Spleen (tissue), 11 donors: ENCODE measurements at regions not wholly inside any gene's neighbourhood (a gene's known extent, or its start where the extent isn't known, plus 50 kb on each side); places are given as distances from the start of the nearest gene placed in this dataset.

ENCODE experiments used
- DNase-seq: peaks from one replicate; pipeline ENCODE4 v3.0.0-alpha.2; 2020
- H3K27ac ChIP-seq, 8 donors: fragments of 200-600 bp; sonication (generic) in 7 of 8; 1 replicate in 4 of 8; 2 replicates in 4 of 8; pipeline versions ENCODE4 v1.5.0 to v1.8.0; 2016 to 2021; ENCODE audit warnings: inconsistent platforms in 4 of 8, mild to moderate bottlenecking in 4 of 8, moderate library complexity in 1 of 8
- H3K27me3 ChIP-seq, 7 donors: fragments of 200-600 bp; sonication (generic) in 6 of 7; replicated peaks in 1 of 7; 1 replicate in 4 of 7; 2 replicates in 3 of 7; pipeline versions ENCODE4 v1.5.0 to v1.8.0; 2016 to 2021; ENCODE audit warnings: inconsistent platforms in 3 of 7, mild to moderate bottlenecking in 1 of 7
- H3K36me3 ChIP-seq, 6 donors: fragments of 200-600 bp; sonication (generic) in 5 of 6; 1 replicate in 4 of 6; 2 replicates in 2 of 6; pipeline versions ENCODE4 v1.5.0 to v1.8.0; 2016 to 2021; ENCODE audit warnings: inconsistent platforms in 2 of 6
- H3K4me1 ChIP-seq, 6 donors: fragments of 200-600 bp; sonication (generic) in 5 of 6; 1 replicate in 3 of 6; 2 replicates in 3 of 6; pipeline versions ENCODE4 v1.5.0 to v1.8.0; 2016 to 2021; ENCODE audit warnings: inconsistent platforms in 3 of 6
- H3K4me3 ChIP-seq, 8 donors: fragments of 200-600 bp; sonication (generic) in 7 of 8; 1 replicate in 4 of 8; 2 replicates in 4 of 8; pipeline versions ENCODE4 v1.5.0 to v1.8.0; 2016 to 2021; ENCODE audit warnings: inconsistent platforms in 4 of 8, mild to moderate bottlenecking in 4 of 8, moderate library complexity in 2 of 8
- H3K9me3 ChIP-seq, 8 donors: fragments of 200-600 bp; sonication (generic) in 7 of 8; 1 replicate in 4 of 8; 2 replicates in 4 of 8; pipeline versions ENCODE4 v1.5.0 to v1.8.0; 2016 to 2021; ENCODE audit warnings: inconsistent platforms in 4 of 8
- POLR2A ChIP-seq, 3 donors: fragments of 450-650 bp; IDR thresholded peaks; one replicate each; pipeline ENCODE4 v1.5.1; 2017; ENCODE audit warnings: antibody characterized with exemption in 3 of 3, mild to moderate bottlenecking in 1 of 3
- POLR2AphosphoS5 ChIP-seq, 3 donors: sonication (generic); formaldehyde crosslinking; IDR thresholded peaks; one replicate each; pipeline ENCODE4 v1.5.1; 2017; ENCODE audit warnings: antibody characterized with exemption in 3 of 3
- whole genome bisulfite sequencing, 5 donors: extraction: QIAGEN DNeasy Blood & Tissue Kit in 3 of 5; methylation state at CpG; one replicate each; pipeline versions ENCODE4 v1.1.5 to v1.1.7; 2013 to 2018; 5-methylcytosine and 5-hydroxymethylcytosine counted together
- intact Hi-C: fragments of 100-400 bp; cut with DNase I; formaldehyde crosslinking; loops from one replicate; pipeline ENCODE4 v1.15.0; 2023; ENCODE audit warnings: low total_unique reads
- TF ChIP-seq, protein P1 (sequence below), 11 experiments: fragments of 200-600 bp in 7 of 11; fragments of 450-650 bp in 4 of 11; sonication (generic) in 4 of 11; IDR thresholded peaks in 8 of 11; conservative IDR thresholded peaks in 3 of 11; 1 replicate in 7 of 11; 2 replicates in 4 of 11; pipeline versions ENCODE4 v1.4.0 to v1.8.0; 2016 to 2021; ENCODE audit warnings: antibody characterized with exemption in 11 of 11, inconsistent platforms in 4 of 11, mild to moderate bottlenecking in 1 of 11
- donor health status: healthy with polysubstance abuse.
- donor health status: DM: no; HTN: no; CAD: no; lungs with moderate emphysema.
- donor health status: DM: no; HTN: no; CAD: no.
- donor health status: Bipolar disorder and iron deficiency.
- donor health status: healthy.
- donor health status: DM: no; HTN: no; CAD: no.
- donor health status: DM: yes; HTN: yes; CAD: no.

- no peaks in the 10 kb centered on the region for H3K27me3 ChIP-seq
- DNase-seq = no peak
- no peaks in the 10 kb centered on the region for H3K36me3 ChIP-seq
- H3K9me3 ChIP-seq = no peaks in the 10 kb centered on the region
- no peak overlapping the region for H3K4me3 ChIP-seq
- intact Hi-C loops = no loop called here
- 63 to 77% (median 75%) methylated on average over 1 of the region's 1 CpG for WGBS, 5 donors
- TF ChIP-seq POLR2A (IDR thresholded peaks at IDR 0.05) (no peak), POLR2AphosphoS5 (IDR thresholded peaks at IDR 0.05) (no peak)
- TF ChIP-seq, protein P1, sequence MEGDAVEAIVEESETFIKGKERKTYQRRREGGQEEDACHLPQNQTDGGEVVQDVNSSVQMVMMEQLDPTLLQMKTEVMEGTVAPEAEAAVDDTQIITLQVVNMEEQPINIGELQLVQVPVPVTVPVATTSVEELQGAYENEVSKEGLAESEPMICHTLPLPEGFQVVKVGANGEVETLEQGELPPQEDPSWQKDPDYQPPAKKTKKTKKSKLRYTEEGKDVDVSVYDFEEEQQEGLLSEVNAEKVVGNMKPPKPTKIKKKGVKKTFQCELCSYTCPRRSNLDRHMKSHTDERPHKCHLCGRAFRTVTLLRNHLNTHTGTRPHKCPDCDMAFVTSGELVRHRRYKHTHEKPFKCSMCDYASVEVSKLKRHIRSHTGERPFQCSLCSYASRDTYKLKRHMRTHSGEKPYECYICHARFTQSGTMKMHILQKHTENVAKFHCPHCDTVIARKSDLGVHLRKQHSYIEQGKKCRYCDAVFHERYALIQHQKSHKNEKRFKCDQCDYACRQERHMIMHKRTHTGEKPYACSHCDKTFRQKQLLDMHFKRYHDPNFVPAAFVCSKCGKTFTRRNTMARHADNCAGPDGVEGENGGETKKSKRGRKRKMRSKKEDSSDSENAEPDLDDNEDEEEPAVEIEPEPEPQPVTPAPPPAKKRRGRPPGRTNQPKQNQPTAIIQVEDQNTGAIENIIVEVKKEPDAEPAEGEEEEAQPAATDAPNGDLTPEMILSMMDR (IDR thresholded peaks at IDR 0.05 in 8 of 11, conservative IDR thresholded peaks at IDR 0.05 in 3 of 11) = no peak
- no peak overlapping the region for H3K27ac ChIP-seq
- no peaks in the 10 kb centered on the region for H3K4me1 ChIP-seq
Measured at GRCh38 chr3:152978152-152978551, 143.2 kb downstream of the P2RY1 start.

- intact Hi-C loops = no loop called here
- no peak for TF ChIP-seq POLR2AphosphoS5 (IDR thresholded peaks at IDR 0.05)
- TF ChIP-seq POLR2A (IDR thresholded peaks at IDR 0.05) = no peak
- TF ChIP-seq, protein P1 (IDR thresholded peaks at IDR 0.05 in 8 of 11, conservative IDR thresholded peaks at IDR 0.05 in 3 of 11) = no peak
- Histone ChIP-seq H3K27me3 (no peaks in the 10 kb centered on the region), H3K9me3 (no peaks in the 10 kb centered on the region), H3K27ac (no peak overlapping the region), H3K4me3 (no peak overlapping the region), H3K4me1 (no peaks in the 10 kb centered on the region), H3K36me3 (no peaks in the 10 kb centered on the region)
- DNase-seq = no peak
- 86 to 94% (median 91%) methylated on average over 2 of the region's 2 CpGs for WGBS, 5 donors
Measured at GRCh38 chr3:152997526-152997925, 162.6 kb downstream of the P2RY1 start.

- TF ChIP-seq POLR2AphosphoS5 (IDR thresholded peaks at IDR 0.05) (no peak), POLR2A (IDR thresholded peaks at IDR 0.05) (no peak)
- TF ChIP-seq, protein P1 (IDR thresholded peaks at IDR 0.05 in 8 of 11, conservative IDR thresholded peaks at IDR 0.05 in 3 of 11) = no peak
- H3K9me3 ChIP-seq = no peaks in the 10 kb centered on the region
Measured at GRCh38 chr3:152998591-152998990, 163.4 kb upstream of the RAP2B start.

GRCh38 chr3:153000325-153000724, 161.7 kb upstream of the RAP2B start:
- DNase-seq = no peak

More at GRCh38 chr3:152998591-152998990, 163.4 kb upstream of the RAP2B start:
- WGBS, 5 donors = 83 to 92% (median 90%) methylated on average over 4 of the region's 4 CpGs
- no peaks in the 10 kb centered on the region for H3K27me3 ChIP-seq
- DNase-seq = no peak
- H3K36me3 ChIP-seq = no peaks in the 10 kb centered on the region
- H3K4me3 ChIP-seq = no peak overlapping the region
- no peak overlapping the region for H3K27ac ChIP-seq
- no peaks in the 10 kb centered on the region for H3K4me1 ChIP-seq
- intact Hi-C loops = no loop called here

More at GRCh38 chr3:153000325-153000724, 161.7 kb upstream of the RAP2B start:
- Histone ChIP-seq H3K4me1 (no peaks in the 10 kb centered on the region), H3K36me3 (no peaks in the 10 kb centered on the region), H3K4me3 (no peak overlapping the region), H3K9me3 (no peaks in the 10 kb centered on the region), H3K27ac (no peak overlapping the region), H3K27me3 (no peaks in the 10 kb centered on the region)
- TF ChIP-seq POLR2AphosphoS5 (IDR thresholded peaks at IDR 0.05) (no peak), POLR2A (IDR thresholded peaks at IDR 0.05) (no peak)
- TF ChIP-seq, protein P1 (IDR thresholded peaks at IDR 0.05 in 8 of 11, conservative IDR thresholded peaks at IDR 0.05 in 3 of 11) = no peak
- WGBS, 5 donors = 79 to 91% (median 88%) methylated on average over 2 of the region's 2 CpGs
- intact Hi-C loops = no loop called here
